ENCODE measurements at regions not wholly inside any gene's neighbourhood (a gene's known extent, or its start where the extent isn't known, plus 50 kb on each side); places are given as distances from the start of the nearest gene placed in this dataset.

DNA sequence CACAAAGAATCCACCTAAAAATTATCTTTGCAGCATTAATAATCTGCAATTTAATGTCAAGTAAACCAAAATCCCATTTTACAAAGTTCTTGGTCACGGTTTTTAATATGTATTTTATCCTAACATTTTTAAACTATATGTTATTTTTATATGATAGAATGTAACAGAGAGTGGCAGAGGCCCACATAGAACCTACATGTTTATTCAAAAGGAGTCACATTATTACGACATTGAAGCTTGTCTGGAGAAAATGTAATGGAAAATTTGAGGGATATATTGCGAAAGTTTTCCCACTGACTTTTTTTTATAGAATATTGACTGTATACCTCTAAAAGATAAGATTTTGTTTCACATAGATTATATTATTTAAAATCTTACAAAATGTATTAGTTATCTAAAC, 89.7 kb upstream of the COL3A1 start:
- TF ChIP-seq, protein P1, sequence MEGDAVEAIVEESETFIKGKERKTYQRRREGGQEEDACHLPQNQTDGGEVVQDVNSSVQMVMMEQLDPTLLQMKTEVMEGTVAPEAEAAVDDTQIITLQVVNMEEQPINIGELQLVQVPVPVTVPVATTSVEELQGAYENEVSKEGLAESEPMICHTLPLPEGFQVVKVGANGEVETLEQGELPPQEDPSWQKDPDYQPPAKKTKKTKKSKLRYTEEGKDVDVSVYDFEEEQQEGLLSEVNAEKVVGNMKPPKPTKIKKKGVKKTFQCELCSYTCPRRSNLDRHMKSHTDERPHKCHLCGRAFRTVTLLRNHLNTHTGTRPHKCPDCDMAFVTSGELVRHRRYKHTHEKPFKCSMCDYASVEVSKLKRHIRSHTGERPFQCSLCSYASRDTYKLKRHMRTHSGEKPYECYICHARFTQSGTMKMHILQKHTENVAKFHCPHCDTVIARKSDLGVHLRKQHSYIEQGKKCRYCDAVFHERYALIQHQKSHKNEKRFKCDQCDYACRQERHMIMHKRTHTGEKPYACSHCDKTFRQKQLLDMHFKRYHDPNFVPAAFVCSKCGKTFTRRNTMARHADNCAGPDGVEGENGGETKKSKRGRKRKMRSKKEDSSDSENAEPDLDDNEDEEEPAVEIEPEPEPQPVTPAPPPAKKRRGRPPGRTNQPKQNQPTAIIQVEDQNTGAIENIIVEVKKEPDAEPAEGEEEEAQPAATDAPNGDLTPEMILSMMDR (IDR thresholded peaks at IDR 0.05): no peak
- TF ChIP-seq POLR2A (IDR thresholded peaks at IDR 0.05): no peak
